Suppressor macrophage (primary cell): ENCODE measurements at regions not wholly inside any gene's neighbourhood (a gene's known extent, or its start where the extent isn't known, plus 50 kb on each side); places are given as distances from the start of the nearest gene placed in this dataset.

ENCODE experiments used
- DNase-seq, 4 experiments: peaks; one replicate each; pipeline ENCODE4 v3.0.0-alpha.2; 2020 to 2022

GRCh38 chr1:72763481-72763880 lies 481.1 kb upstream of the NEGR1 start:
- no peak for DNase-seq

- no peak for DNase-seq
Measured at GRCh38 chr1:72759486-72759885, 477.1 kb upstream of the NEGR1 start.

GRCh38 chr1:72757843-72758242 lies 475.5 kb upstream of the NEGR1 start:
- no peak for DNase-seq

- DNase-seq, result no peak
Measured at GRCh38 chr1:72745413-72745812, 463.1 kb upstream of the NEGR1 start.

GRCh38 chr1:72734415-72734814 lies 452.1 kb upstream of the NEGR1 start:
- DNase-seq, result no peak

GRCh38 chr1:72724951-72725861 lies 442.9 kb upstream of the NEGR1 start:
- no peak for DNase-seq

GRCh38 chr1:72705921-72706320 lies 423.6 kb upstream of the NEGR1 start:
- no peak for DNase-seq

GRCh38 chr1:72704841-72705477 lies 422.6 kb upstream of the NEGR1 start:
- no peak for DNase-seq

GRCh38 chr1:72697410-72697809 lies 415.1 kb upstream of the NEGR1 start:
- DNase-seq, result no peak

- no peak for DNase-seq
Measured at GRCh38 chr1:72693899-72694298, 411.6 kb upstream of the NEGR1 start.

- no peak for DNase-seq
Measured at GRCh38 chr1:72693376-72693775, 411.0 kb upstream of the NEGR1 start.

GRCh38 chr1:72690871-72691270 lies 408.5 kb upstream of the NEGR1 start:
- no peak for DNase-seq

- DNase-seq, result no peak
Measured at GRCh38 chr1:72678683-72679082, 396.3 kb upstream of the NEGR1 start.

GRCh38 chr1:72670902-72671301 lies 388.6 kb upstream of the NEGR1 start:
- no peak for DNase-seq

GRCh38 chr1:72662918-72663317 lies 380.6 kb upstream of the NEGR1 start:
- DNase-seq, result no peak

- no peak for DNase-seq
Measured at GRCh38 chr1:72650843-72651435, 368.6 kb upstream of the NEGR1 start.

GRCh38 chr1:72649991-72650390 lies 367.7 kb upstream of the NEGR1 start:
- DNase-seq, result no peak

- no peak for DNase-seq
Measured at GRCh38 chr1:72649211-72649888, 367.0 kb upstream of the NEGR1 start.

GRCh38 chr1:72648465-72648864 lies 366.1 kb upstream of the NEGR1 start:
- no peak for DNase-seq

- no peak for DNase-seq
Measured at GRCh38 chr1:72643142-72643541, 360.8 kb upstream of the NEGR1 start.

- no peak for DNase-seq
Measured at GRCh38 chr1:72637593-72637992, 355.3 kb upstream of the NEGR1 start.

- no peak for DNase-seq
Measured at GRCh38 chr1:72636631-72637030, 354.3 kb upstream of the NEGR1 start.

- DNase-seq, result peak; percentile 31 to 64 (median 50)
Measured at GRCh38 chr1:72635719-72636118, 353.4 kb upstream of the NEGR1 start.
